ENCODE measurements at regions not wholly inside any gene's neighbourhood (a gene's known extent, or its start where the extent isn't known, plus 50 kb on each side); places are given as distances from the start of the nearest gene placed in this dataset.

DNA sequence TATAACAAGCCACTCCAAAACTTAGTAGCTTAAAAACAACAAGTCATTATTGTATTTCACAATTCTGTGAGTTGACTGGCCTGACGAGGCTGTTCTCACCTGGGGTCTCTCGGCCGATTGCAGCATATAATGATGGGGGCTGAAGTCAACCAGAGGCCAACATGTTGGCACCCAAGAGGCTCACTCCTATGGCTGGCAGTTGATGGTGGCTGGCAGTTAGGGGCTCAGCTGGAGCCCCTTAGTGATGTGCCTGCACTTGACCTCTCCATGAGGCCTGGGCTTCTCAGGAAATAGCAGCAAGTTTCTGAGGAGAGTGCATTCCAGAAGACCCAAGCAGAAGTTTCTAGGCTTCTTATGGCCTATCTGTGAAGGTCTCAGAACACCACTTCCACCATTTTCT, 459.4 kb downstream of the NPHP4 start:
- H3K4me3 Mint-ChIP-seq = no peak overlapping the region
- DNase-seq (ENCODE audit: low spot score) = no peak
- H3K4me1 Mint-ChIP-seq = no peaks in the 10 kb centered on the region
- H3K36me3 Mint-ChIP-seq = no peaks in the 10 kb centered on the region
- no peak overlapping the region for H3K27ac Mint-ChIP-seq
- Histone ChIP-seq H2AFZ (replicated peaks) (no peak overlapping the region), H3F3A (ENCODE audit: low read depth) (no peaks in the 10 kb centered on the region), H3K36me3 (no peaks in the 10 kb centered on the region), H3K4me1 (no peaks in the 10 kb centered on the region), H3K27me3 (peaks cover 33% of the 10 kb centered on the region), H4K20me1 (ENCODE audit: low read depth) (no peaks in the 10 kb centered on the region), H3K9me3 (ENCODE audit: low read depth) (no peaks in the 10 kb centered on the region), H3K79me2 (ENCODE audit: low read depth) (no peaks in the 10 kb centered on the region), H3K4me2 (no peak overlapping the region), H3K9ac (no peak overlapping the region), H3K4me3 (no peak overlapping the region), H3K27ac (no peak overlapping the region)
- peaks cover 9% of the 10 kb centered on the region for H3K27me3 Mint-ChIP-seq (ENCODE audit: insufficient read depth, low read depth)
- peaks cover 4% of the 10 kb centered on the region for H3K9me3 Mint-ChIP-seq
- TF ChIP-seq, protein P1, sequence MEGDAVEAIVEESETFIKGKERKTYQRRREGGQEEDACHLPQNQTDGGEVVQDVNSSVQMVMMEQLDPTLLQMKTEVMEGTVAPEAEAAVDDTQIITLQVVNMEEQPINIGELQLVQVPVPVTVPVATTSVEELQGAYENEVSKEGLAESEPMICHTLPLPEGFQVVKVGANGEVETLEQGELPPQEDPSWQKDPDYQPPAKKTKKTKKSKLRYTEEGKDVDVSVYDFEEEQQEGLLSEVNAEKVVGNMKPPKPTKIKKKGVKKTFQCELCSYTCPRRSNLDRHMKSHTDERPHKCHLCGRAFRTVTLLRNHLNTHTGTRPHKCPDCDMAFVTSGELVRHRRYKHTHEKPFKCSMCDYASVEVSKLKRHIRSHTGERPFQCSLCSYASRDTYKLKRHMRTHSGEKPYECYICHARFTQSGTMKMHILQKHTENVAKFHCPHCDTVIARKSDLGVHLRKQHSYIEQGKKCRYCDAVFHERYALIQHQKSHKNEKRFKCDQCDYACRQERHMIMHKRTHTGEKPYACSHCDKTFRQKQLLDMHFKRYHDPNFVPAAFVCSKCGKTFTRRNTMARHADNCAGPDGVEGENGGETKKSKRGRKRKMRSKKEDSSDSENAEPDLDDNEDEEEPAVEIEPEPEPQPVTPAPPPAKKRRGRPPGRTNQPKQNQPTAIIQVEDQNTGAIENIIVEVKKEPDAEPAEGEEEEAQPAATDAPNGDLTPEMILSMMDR (IDR thresholded peaks at IDR 0.05) = no peak
- TF ChIP-seq EZH2 (IDR thresholded peaks at IDR 0.05) = no peak
- no peak for TF ChIP-seq EZH2phosphoT487 (IDR thresholded peaks at IDR 0.05)

DNA sequence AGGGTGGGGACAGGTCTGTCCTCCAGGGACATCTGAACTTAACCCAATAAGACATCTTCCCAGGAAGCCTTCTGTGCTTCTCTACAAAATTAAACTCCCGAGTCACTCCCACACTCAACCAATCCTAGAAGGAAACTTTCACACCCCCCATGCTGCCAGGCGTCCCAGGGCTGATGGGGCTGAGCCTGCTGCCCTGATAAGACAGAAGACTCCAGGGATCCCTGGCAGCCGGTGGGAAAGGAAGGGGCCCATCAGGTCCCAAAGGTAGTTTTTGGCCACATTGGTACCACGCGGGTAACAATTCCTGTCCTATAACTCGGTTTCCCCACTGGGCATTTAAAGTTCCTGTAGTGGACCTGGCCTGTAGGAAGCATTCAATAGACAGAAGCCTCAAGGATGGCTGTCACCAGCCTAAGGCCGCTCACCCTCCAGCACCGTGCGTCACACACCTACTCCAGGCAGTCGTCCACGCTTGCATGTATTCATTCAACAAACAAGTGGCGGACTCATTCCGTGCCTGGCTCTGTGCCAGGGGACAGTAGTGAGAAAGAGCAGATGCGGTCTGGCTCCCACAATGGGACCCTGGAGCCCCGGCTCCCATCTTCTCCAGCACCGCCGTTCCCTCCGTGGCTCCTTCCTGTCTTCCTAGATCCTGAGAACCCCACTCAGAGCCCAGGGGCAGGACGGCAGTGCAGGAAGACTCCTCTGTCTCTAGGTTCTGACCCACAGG, 465.2 kb downstream of the NPHP4 start:
- H2AFZ ChIP-seq (replicated peaks) = no peak overlapping the region
- no peaks in the 10 kb centered on the region for H3K4me1 ChIP-seq
- H3K79me2 ChIP-seq (ENCODE audit: low read depth) = no peaks in the 10 kb centered on the region
- Mint-ChIP-seq H3K27me3 (ENCODE audit: insufficient read depth, low read depth) (peaks cover 10% of the 10 kb centered on the region), H3K4me1 (peaks cover 7% of the 10 kb centered on the region), H3K36me3 (no peaks in the 10 kb centered on the region), H3K4me3 (no peak overlapping the region), H3K27ac (no peak overlapping the region), H3K9me3 (peaks cover 3% of the 10 kb centered on the region)
- H3K27ac ChIP-seq = no peak overlapping the region
- H4K20me1 ChIP-seq (ENCODE audit: low read depth) = no peaks in the 10 kb centered on the region
- no peaks in the 10 kb centered on the region for H3F3A ChIP-seq (ENCODE audit: low read depth)
- no peaks in the 10 kb centered on the region for H3K9me3 ChIP-seq (ENCODE audit: low read depth)
- H3K4me3 ChIP-seq = no peak overlapping the region
- H3K27me3 ChIP-seq = no peaks in the 10 kb centered on the region
- no peak overlapping the region for H3K4me2 ChIP-seq
- no peaks in the 10 kb centered on the region for H3K36me3 ChIP-seq
- H3K9ac ChIP-seq = no peak overlapping the region
- no peak for DNase-seq (ENCODE audit: low spot score)
- TF ChIP-seq, protein P1 (IDR thresholded peaks at IDR 0.05) = no peak
- TF ChIP-seq EZH2 (IDR thresholded peaks at IDR 0.05) = no peak
- TF ChIP-seq EZH2phosphoT487 (IDR thresholded peaks at IDR 0.05) = no peak

DNA sequence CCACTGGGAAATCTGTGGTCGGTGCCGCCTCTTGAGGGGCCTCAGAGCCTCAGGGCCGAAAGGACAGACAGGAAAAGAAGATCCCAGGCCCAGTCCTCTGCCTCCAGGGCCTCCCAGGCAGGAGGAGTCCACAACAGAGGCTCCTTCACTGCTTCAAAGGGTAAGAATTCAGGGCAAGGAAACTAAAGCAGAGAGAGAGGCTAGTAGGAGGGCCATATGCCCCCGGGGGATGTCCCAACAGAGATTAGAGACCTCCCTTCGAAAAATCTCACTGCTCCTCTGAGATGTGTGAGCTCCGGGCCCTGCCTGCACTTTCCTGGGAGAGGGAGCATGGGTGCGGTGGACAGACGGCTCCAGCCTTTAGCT, 465.9 kb downstream of the NPHP4 start:
- Mint-ChIP-seq H3K27ac (peak overlapping the region; percentile 79), H3K4me3 (no peak overlapping the region), H3K4me1 (peaks cover 7% of the 10 kb centered on the region), H3K27me3 (ENCODE audit: insufficient read depth, low read depth) (peaks cover 10% of the 10 kb centered on the region), H3K36me3 (no peaks in the 10 kb centered on the region), H3K9me3 (peaks cover 3% of the 10 kb centered on the region)
- H3K4me3 ChIP-seq = no peak overlapping the region
- no peaks in the 10 kb centered on the region for H3K9me3 ChIP-seq (ENCODE audit: low read depth)
- H3F3A ChIP-seq (ENCODE audit: low read depth) = no peaks in the 10 kb centered on the region
- H3K4me2 ChIP-seq = no peak overlapping the region
- H3K27ac ChIP-seq = no peak overlapping the region
- H3K4me1 ChIP-seq = no peaks in the 10 kb centered on the region
- no peaks in the 10 kb centered on the region for H3K36me3 ChIP-seq
- H3K9ac ChIP-seq = no peak overlapping the region
- TF ChIP-seq EZH2phosphoT487 (IDR thresholded peaks at IDR 0.05) = no peak
- TF ChIP-seq, protein P1 (IDR thresholded peaks at IDR 0.05) = no peak
- TF ChIP-seq EZH2 (IDR thresholded peaks at IDR 0.05) = no peak
- no peaks in the 10 kb centered on the region for H3K27me3 ChIP-seq
- peak overlapping the region; percentile 72 for H2AFZ ChIP-seq (replicated peaks)
- no peaks in the 10 kb centered on the region for H4K20me1 ChIP-seq (ENCODE audit: low read depth)
- H3K79me2 ChIP-seq (ENCODE audit: low read depth) = no peaks in the 10 kb centered on the region
- no peak for DNase-seq (ENCODE audit: low spot score)

Data from neural progenitor cell (in vitro differentiated cells).